ENCODE measurements at regions not wholly inside any gene's neighbourhood (a gene's known extent, or its start where the extent isn't known, plus 50 kb on each side); places are given as distances from the start of the nearest gene placed in this dataset.

DNA sequence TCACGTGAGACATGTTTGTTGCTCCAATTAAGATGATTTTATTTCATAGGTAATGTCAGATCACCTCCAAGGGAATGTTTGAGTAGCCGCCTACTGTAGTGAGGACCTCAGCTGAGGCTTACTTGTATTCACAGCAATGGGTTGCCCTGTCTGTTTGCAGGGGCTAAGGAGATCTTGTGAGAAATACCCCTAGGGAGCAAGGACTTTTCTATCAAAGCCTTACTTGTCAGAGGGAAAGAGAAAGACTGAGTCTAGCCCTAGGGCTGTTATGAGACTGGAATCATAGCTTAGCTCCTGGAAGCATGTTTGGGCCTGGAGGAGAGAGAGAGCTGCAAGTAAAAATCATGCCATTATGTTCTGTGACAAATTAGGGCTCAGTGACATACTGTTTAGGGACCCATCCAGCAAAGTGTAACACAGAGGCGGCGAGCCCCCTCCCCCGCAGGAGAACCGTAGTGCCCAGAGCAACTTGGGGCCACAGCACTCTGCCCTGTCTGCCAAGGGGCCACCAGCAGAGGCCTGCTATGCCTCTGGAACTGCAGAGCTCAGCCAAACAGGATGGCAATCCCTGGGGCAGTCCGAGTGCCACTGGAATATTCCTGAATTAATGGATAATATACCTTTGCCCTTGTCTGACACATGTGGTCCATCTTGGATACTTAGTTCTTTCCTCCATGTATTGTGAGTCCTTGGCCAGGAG is 178.8 kb downstream of the DACT1 start:
- BruUV-seq (replicated peaks) = no TSS peak
- Histone ChIP-seq H3K27ac (no peak overlapping the region), H2AFZ (no peak overlapping the region), H3F3A (ENCODE audit: insufficient read depth, low read depth) (no peaks in the 10 kb centered on the region), H3K4me1 (replicated peaks; ENCODE audit: insufficient read depth) (no peaks in the 10 kb centered on the region), H3K27me3 (ENCODE audit: insufficient read depth, low read depth) (peaks cover 23% of the 10 kb centered on the region), H3K4me2 (no peak overlapping the region), H3K9me3 (ENCODE audit: insufficient read depth, low read depth) (no peaks in the 10 kb centered on the region), H3K9me2 (ENCODE audit: insufficient read depth) (no peaks in the 10 kb centered on the region), H3K36me3 (ENCODE audit: low read depth) (no peaks in the 10 kb centered on the region), H4K20me1 (ENCODE audit: insufficient read depth) (no peaks in the 10 kb centered on the region), H3K4me3 (no peak overlapping the region), H3K79me2 (ENCODE audit: low read depth) (no peaks in the 10 kb centered on the region)
- POLR2A ChIA-PET (ENCODE audit: unreplicated experiment) = no interaction called here
- CTCF ChIA-PET = no interaction called here
- intact Hi-C loops (cut with micrococcal nuclease; ENCODE audit: unreplicated experiment) = no loop called here
- TF ChIP-seq EZH2 (IDR thresholded peaks at IDR 0.05; ENCODE audit: low read depth) = no peak
- TF ChIP-seq, protein P1, sequence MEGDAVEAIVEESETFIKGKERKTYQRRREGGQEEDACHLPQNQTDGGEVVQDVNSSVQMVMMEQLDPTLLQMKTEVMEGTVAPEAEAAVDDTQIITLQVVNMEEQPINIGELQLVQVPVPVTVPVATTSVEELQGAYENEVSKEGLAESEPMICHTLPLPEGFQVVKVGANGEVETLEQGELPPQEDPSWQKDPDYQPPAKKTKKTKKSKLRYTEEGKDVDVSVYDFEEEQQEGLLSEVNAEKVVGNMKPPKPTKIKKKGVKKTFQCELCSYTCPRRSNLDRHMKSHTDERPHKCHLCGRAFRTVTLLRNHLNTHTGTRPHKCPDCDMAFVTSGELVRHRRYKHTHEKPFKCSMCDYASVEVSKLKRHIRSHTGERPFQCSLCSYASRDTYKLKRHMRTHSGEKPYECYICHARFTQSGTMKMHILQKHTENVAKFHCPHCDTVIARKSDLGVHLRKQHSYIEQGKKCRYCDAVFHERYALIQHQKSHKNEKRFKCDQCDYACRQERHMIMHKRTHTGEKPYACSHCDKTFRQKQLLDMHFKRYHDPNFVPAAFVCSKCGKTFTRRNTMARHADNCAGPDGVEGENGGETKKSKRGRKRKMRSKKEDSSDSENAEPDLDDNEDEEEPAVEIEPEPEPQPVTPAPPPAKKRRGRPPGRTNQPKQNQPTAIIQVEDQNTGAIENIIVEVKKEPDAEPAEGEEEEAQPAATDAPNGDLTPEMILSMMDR (conservative IDR thresholded peaks at IDR 0.05) = no peak
- DNase-seq = no peak

DNA sequence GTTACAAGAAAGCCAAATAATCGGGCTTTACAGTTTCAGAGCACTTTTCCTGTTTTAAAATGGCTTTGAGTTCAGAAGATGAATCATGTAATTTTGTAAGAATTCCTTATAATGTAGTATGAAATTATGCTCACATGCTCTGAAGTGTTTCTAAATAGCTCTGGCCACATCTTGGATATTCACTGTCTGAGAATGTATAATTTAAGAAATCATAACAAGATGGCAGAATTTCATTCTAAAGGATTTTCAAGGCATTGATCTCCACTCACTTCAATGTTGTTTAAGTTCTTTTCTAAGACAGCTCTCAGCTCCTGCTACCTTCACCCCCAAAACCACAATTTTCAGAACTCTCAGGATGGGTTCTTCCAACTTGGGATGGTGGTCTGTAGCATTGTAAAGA is 180.1 kb downstream of the DACT1 start:
- Histone ChIP-seq H3K4me3 (no peak overlapping the region), H3K4me2 (no peak overlapping the region), H3K9me2 (ENCODE audit: insufficient read depth) (no peaks in the 10 kb centered on the region), H3K27ac (no peak overlapping the region), H3K27me3 (ENCODE audit: insufficient read depth, low read depth) (peaks cover 21% of the 10 kb centered on the region), H2AFZ (no peak overlapping the region), H3K36me3 (ENCODE audit: low read depth) (no peaks in the 10 kb centered on the region), H3K4me1 (replicated peaks; ENCODE audit: insufficient read depth) (no peaks in the 10 kb centered on the region), H4K20me1 (ENCODE audit: insufficient read depth) (no peaks in the 10 kb centered on the region), H3F3A (ENCODE audit: insufficient read depth, low read depth) (no peaks in the 10 kb centered on the region), H3K9me3 (ENCODE audit: insufficient read depth, low read depth) (no peaks in the 10 kb centered on the region), H3K79me2 (ENCODE audit: low read depth) (no peaks in the 10 kb centered on the region)
- intact Hi-C loops (cut with micrococcal nuclease; ENCODE audit: unreplicated experiment) = no loop called here
- CTCF ChIA-PET = no interaction called here
- no peak for DNase-seq
- POLR2A ChIA-PET (ENCODE audit: unreplicated experiment) = no interaction called here
- no TSS peak for BruUV-seq (replicated peaks)
- TF ChIP-seq EZH2 (IDR thresholded peaks at IDR 0.05; ENCODE audit: low read depth) = no peak
- TF ChIP-seq, protein P1 (conservative IDR thresholded peaks at IDR 0.05) = no peak

- H3K27me3 ChIP-seq (ENCODE audit: insufficient read depth, low read depth) = peaks cover 24% of the 10 kb centered on the region
- no peaks in the 10 kb centered on the region for H3K79me2 ChIP-seq (ENCODE audit: low read depth)
- H3K27ac ChIP-seq = no peak overlapping the region
- no peaks in the 10 kb centered on the region for H3F3A ChIP-seq (ENCODE audit: insufficient read depth, low read depth)
- H3K4me3 ChIP-seq = no peak overlapping the region
- no peak for TF ChIP-seq EZH2 (IDR thresholded peaks at IDR 0.05; ENCODE audit: low read depth)
- TF ChIP-seq, protein P1 (conservative IDR thresholded peaks at IDR 0.05) = no peak
- H3K4me1 ChIP-seq (replicated peaks; ENCODE audit: insufficient read depth) = no peaks in the 10 kb centered on the region
- H3K9me2 ChIP-seq (ENCODE audit: insufficient read depth) = no peaks in the 10 kb centered on the region; the same call in 1 of the 2 replicates
- CTCF ChIA-PET = no interaction called here
- intact Hi-C loops (cut with micrococcal nuclease; ENCODE audit: unreplicated experiment) = no loop called here
- POLR2A ChIA-PET (ENCODE audit: unreplicated experiment) = no interaction called here
- no peaks in the 10 kb centered on the region for H3K36me3 ChIP-seq (ENCODE audit: low read depth)
- no peak overlapping the region for H3K4me2 ChIP-seq
- no peaks in the 10 kb centered on the region for H3K9me3 ChIP-seq (ENCODE audit: insufficient read depth, low read depth)
- H2AFZ ChIP-seq = no peak overlapping the region
- no TSS peak for BruUV-seq (replicated peaks)
- H4K20me1 ChIP-seq (ENCODE audit: insufficient read depth) = no peaks in the 10 kb centered on the region
- DNase-seq = no peak
Observed at GRCh38 chr14:58820032-58820431, 182.3 kb downstream of the DACT1 start.
